GM19395 (cell line): ENCODE measurements at regions not wholly inside any gene's neighbourhood (a gene's known extent, or its start where the extent isn't known, plus 50 kb on each side); places are given as distances from the start of the nearest gene placed in this dataset.
"Not testable (repeated sequence)": the region's sequence is repeated elsewhere in the genome, so short reads cannot be mapped to it uniquely, and the experiment has no call there.

Experiments
- ATAC-seq: cut with Tn5 transposase; IDR thresholded peaks from one replicate; pipeline ENCODE4 v1.9.1; 2021; ENCODE audit warnings: mild to moderate bottlenecking, moderate library complexity; ENCODE audit not compliant: unreplicated experiment

GRCh38 chr10:31687663-31688482 lies 240.8 kb downstream of the ARHGAP12 start:
- ATAC-seq, result no peak

GRCh38 chr10:31686599-31686998 lies 242.0 kb downstream of the ARHGAP12 start:
- ATAC-seq, result no peak

DNA sequence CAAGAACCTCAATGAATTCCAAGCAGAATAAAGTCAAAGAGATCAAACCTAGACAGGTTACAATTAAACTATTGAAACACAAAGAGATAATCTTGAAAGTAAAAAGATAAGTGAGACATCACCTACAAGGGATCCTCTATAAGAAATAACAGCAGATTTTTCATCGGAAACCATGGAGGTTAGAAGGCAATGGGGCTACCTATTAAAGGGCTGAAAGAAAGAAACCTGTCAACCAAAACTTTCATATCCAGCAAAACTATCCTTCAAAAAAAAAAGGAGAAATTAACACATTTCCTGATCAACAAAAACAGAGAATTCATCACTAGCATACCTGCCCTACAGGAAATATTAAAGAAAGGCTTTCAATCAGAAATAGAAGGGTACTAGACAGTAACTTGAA lies 244.9 kb downstream of the ARHGAP12 start:
- ATAC-seq, result no peak

- no peak for ATAC-seq
Observed at GRCh38 chr10:31679936-31680335, 248.7 kb downstream of the ARHGAP12 start.

DNA sequence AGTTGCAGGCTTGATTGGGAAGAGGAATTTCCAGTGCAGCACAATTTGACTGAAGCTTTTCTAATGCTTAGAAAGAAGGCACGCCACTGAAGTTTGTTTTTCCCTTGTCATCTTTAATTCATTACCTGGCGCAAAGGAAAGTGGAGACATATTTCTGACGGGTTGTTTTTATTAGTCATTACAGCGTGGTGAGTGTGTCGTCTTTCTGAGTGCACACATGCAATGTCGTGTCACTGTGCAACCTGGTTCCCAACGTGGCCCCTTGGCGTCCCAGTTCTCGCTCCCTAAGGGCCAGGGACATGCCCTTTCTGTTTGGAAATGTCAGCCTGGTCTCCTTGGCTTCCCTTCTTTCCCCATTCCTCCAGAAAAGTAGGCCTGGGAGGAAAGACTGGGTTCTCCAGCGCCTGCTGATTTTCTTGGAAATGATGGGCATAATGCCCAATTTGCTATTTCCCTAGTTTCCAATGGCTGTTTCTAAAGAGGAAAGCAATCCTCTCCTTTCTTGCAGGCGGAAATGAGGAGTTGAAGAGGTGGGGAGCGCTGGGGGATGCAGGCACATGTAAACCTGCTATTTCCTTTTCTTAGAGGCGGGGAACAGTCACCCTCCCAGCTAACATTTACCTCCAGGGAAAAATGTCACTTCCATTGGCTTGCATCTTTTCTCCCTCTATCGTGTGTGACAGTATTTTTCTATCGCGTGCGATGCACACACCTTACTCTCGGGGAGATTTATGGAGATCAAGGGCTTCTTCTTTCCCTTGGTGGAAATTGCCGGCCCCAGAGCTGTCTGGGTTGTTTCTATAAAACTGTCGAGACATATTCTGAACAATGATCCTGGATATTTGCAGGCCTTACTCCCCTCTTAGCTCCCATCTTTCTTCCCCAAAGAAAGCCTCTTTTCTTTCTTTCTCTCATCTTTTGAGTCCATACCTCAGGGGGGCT lies 249.8 kb downstream of the ARHGAP12 start:
- no peak for ATAC-seq

DNA sequence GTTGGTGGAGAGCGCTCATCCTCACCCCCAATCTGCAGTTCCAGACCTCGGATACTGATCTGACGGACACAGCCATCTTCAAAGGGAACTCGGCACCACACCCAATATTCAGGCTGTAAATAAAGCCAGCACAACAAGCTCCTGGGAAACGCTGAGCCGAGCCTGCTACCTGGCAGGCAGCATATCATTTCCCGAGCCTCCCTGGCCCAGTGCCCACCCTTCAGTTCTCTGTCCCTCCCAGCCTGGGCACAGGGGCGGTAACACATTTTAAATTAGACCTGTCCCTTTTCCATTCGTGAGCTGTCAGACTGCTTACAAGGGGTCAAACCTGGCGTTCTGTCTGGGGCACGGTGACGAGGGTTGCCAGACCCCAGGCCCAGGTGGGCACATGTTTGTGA lies 250.5 kb downstream of the ARHGAP12 start:
- ATAC-seq, result no peak

DNA sequence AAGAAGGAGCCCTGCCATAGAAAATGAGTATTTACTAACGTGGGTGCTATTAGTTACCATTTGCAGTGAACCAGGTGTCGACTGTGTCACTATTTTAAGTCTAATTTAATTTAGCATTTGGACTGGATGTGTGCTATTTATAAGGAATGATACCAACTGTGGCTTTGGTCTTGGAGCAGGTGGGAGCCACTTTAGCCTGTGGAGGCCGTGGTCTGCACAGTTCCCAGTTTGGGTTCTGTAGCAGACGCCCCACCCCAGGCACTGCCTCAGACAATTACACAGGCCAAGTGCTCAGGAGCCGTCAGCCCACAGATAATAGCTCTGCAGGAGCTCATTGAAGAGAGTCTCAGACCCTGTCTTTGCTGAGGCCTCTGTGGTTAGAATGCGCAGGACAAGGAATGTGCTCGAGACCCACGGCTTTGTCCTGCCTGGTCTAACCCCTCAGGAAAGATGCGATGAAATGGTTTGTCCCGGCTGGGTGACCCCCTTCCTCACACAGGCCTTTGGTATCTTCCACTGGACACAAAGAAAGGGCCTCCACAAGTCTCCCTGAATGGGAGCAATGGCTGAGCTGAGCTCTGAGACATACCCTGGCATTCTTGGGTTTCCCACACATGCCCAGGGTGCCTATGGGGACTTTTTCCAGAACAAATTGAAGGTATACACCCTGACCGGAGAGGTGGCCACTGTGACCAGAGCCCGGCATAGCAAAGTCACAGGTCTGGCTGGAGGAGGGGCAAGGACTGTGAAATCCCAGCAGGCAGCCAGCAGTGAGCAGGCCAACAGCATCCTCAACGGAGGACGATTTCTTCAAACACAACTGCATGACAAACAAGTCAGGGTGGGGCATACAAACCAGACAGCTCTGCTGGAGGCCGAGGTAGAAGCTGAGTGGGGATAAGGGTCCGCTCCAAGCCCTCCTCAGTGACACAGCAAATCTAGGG lies 251.2 kb downstream of the ARHGAP12 start:
- ATAC-seq, result no peak

GRCh38 chr10:31675726-31676125 lies 252.9 kb downstream of the ARHGAP12 start:
- ATAC-seq, result no peak

GRCh38 chr10:31669357-31669756 lies 259.3 kb downstream of the ARHGAP12 start:
- ATAC-seq, result no peak

DNA sequence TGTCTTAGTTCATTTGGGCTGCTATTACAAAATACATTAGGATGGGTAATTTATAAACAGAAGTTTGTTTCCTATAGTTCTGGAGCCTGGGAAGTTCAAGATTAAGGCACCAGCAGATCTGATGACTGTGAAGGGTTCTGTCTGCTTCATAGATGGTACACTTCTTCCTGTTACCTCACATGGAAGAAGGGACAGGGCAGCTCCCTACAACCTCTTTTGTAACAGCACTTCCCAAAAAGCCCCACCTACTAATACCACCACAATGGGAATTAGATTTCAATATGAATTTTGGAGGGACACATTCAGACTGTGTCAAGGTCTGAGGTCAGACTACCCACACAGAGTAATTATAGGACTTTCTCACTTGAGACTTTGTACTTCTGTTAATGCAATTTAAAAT lies 260.3 kb downstream of the ARHGAP12 start:
- ATAC-seq, result no peak

GRCh38 chr10:31665764-31666279 lies 262.8 kb downstream of the ARHGAP12 start:
- ATAC-seq, result not testable (repeated sequence)

DNA sequence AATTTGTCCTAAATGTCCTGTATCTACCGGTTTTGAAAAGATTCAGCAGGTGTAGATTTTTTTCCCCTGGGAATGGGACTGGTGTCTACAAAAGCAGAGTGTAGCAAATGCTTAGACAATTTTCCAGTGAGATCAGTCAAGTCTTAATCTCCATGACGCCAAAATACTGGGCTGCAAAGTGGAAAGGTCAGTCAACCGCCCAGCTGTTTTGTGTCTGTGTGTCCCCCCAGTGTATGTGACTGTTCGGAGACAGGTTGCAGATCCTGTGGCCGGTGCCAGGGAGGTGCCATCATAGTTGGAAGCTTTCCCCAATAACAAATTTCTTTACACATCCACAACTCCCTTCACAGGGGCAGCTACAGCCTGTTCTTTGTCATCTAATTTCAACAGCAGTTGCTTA lies 263.8 kb downstream of the ARHGAP12 start:
- no peak for ATAC-seq

GRCh38 chr10:31664071-31664470 lies 264.6 kb downstream of the ARHGAP12 start:
- not testable (repeated sequence) for ATAC-seq

GRCh38 chr10:31660300-31660699 lies 268.3 kb downstream of the ARHGAP12 start:
- ATAC-seq, result no peak

DNA sequence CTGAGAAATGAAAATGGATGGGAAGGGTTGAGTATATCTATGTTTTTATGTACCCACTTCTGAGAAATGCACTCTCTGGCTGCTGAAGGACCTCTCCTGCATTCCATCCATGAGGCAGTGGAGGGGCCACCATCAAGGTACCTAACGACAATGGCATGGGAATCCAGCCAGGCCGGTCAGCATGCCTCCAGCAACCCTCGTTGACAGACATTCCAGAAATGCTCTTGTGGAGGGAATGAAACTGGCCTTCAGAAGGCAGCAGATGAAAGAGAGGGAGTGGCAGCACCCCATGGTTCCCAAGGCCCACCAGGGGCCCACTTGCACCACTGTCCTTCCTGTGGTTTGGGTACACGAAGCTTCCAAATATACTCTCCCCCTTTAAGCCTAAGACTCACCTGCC lies 269.0 kb downstream of the ARHGAP12 start:
- no peak for ATAC-seq

DNA sequence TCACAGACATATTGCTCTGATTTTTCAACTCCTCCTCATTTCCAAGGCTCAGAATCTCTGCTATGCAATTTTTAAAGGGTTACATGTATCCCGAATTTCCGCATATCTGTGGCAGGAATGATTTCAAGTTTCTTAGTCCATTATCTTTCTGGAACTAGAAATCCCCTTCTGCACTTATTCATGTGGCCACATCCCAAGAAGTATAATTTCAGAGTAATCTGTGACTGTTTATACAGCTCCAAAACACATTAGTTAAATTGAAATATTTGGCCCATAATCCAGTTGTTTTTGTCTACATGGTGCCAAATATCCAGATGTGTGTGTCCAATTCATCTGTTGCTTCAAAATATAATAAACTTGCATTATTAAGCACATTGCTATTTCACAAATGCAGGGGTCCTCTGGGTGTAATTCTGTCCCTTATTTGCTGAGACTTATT lies 271.2 kb downstream of the ARHGAP12 start:
- no peak for ATAC-seq

DNA sequence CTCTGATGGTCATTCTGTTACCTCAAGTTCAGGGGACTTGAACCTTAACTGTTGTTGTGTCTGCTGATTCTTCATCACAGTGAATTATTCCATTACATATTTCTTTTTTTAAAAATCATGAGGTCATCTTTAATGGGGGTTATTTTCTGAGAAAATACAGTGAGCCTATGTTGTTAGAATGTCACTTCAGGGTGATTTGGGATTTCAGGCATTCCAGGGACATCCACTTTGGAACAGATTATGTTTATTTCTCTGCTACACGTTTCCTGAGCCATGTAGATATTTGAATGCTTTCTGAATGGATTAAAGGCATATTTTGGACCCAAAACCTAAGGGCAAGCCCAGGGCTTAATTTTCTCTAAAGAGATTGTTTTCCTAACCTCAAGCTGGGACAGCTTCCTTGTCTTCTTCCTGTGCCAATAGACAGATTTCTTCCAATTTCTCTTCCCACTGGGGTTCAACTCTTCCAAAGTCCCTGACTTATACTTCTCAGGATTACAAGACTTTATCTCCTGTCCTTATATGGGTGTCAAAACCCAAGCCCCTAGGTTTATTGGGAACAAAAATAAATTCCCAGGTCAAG lies 271.7 kb downstream of the ARHGAP12 start:
- ATAC-seq, result no peak

- no peak for ATAC-seq
Observed at GRCh38 chr10:31652038-31652437, 276.6 kb downstream of the ARHGAP12 start.

GRCh38 chr10:31650010-31650409 lies 278.6 kb downstream of the ARHGAP12 start:
- no peak for ATAC-seq

DNA sequence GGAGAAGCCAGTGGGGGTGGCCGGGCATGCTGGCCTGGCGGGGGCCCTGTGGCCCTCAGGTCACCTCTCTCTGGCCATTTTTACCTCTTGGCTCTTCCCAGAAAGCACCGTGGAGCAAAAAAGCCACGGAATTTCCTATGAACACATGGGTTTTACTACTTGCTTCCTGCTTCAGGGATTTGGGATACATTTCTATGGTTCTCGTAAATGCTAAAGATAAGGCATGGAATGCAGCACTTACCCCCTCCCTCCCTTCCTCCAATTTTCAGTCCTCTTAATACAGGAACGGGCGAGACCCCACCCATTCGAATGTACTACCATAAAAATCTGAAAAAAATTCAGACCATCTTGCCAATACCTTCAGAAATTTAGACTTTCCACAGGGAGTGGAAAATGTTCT lies 279.7 kb downstream of the ARHGAP12 start:
- ATAC-seq, result no peak
